H1 (cell line): ENCODE measurements at regions not wholly inside any gene's neighbourhood (a gene's known extent, or its start where the extent isn't known, plus 50 kb on each side); places are given as distances from the start of the nearest gene placed in this dataset.

Source experiments
- CREB1 ChIP-seq: IDR thresholded peaks from 2 replicates; pipeline ENCODE4 v1.6.1; 2012; ENCODE audit warnings: inconsistent platforms
- HDAC6 ChIP-seq: IDR thresholded peaks from one replicate; pipeline ENCODE4 v1.7.1; 2012; ENCODE audit warnings: low read depth, mild to moderate bottlenecking, inconsistent platforms, low read length, moderate library complexity
- NANOG ChIP-seq: IDR thresholded peaks from 2 replicates; pipeline ENCODE4 v1.6.1; 2011; ENCODE audit warnings: low read length, low read depth, mild to moderate bottlenecking, inconsistent platforms; ENCODE audit not compliant: insufficient read depth, poor library complexity, severe bottlenecking
- POLR2A ChIP-seq, 2 experiments: IDR thresholded peaks; 1 replicate in 1 of 2; 2 replicates in 1 of 2; pipeline ENCODE4 v1.6.1; 2011; ENCODE audit warnings: low read depth in 2 of 2, low read length in 2 of 2, mild to moderate bottlenecking in 2 of 2; ENCODE audit errors: control extremely low read depth in 1 of 2
- POLR2AphosphoS5 ChIP-seq: IDR thresholded peaks from 2 replicates; pipeline ENCODE4 v1.6.1; 2011; ENCODE audit warnings: low read depth, low read length
- RAD21 ChIP-seq, 2 experiments: IDR thresholded peaks in 1 of 2; conservative IDR thresholded peaks in 1 of 2; 2 replicates each; pipeline ENCODE4 v1.6.1; 2011; ENCODE audit warnings: low read depth in 2 of 2, low read length in 2 of 2, improper control_type of control experiment in 1 of 2, inconsistent platforms in 1 of 2, mild to moderate bottlenecking in 1 of 2, moderate library complexity in 1 of 2
- SUZ12 ChIP-seq: fragments of 200-600 bp; sonication (generic); IDR thresholded peaks from 2 replicates; pipeline ENCODE4 v1.6.1; 2012; ENCODE audit warnings: mild to moderate bottlenecking, inconsistent platforms, low read length, moderate library complexity, mixed read lengths
- TAF1 ChIP-seq: IDR thresholded peaks from 2 replicates; pipeline ENCODE4 v1.6.1; 2011; ENCODE audit warnings: mild to moderate bottlenecking, low read depth, low read length
- TF ChIP-seq, protein P1 (sequence below), 3 experiments: IDR thresholded peaks; 1 replicate in 2 of 3; 2 replicates in 1 of 3; pipeline versions ENCODE4 v1.5.1 to v1.6.1; 2011; ENCODE audit warnings: low read length in 3 of 3, mild to moderate bottlenecking in 3 of 3, inconsistent platforms in 2 of 3, low read depth in 1 of 3, moderate library complexity in 1 of 3; ENCODE audit not compliant: insufficient read depth in 1 of 3; ENCODE audit errors: control extremely low read depth in 1 of 3
- TF ChIP-seq, protein P2 (sequence below): IDR thresholded peaks from 2 replicates; pipeline ENCODE4 v1.6.1; 2012; ENCODE audit warnings: inconsistent platforms
- TF ChIP-seq, protein P3 (sequence below): IDR thresholded peaks from 2 replicates; pipeline ENCODE4 v1.6.1; 2011; ENCODE audit warnings: low read length, improper control_type of control experiment
- TF ChIP-seq, protein P4 (sequence below): IDR thresholded peaks from 2 replicates; pipeline ENCODE4 v1.6.1; 2012; ENCODE audit warnings: low read length, inconsistent platforms

DNA sequence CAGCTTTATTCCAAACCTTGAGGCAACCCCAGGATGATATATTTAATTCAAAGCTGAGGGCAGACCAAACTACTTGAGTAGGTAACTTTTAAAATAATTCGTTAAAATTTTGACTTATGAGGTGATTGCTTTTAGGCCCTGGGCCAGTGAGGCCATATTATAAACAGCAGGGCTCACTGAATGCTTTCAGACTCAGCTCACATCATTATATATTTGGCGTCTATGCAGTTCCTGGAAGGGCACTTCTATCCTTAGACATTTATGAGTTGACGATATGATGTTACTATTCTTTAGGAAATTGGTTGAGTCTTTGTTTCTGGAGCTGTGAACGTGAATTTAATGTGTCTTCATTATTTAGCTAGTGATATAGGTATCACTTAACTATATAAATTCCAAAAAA is 400.1 kb downstream of the PDHA2 start:
- TF ChIP-seq, protein P1, sequence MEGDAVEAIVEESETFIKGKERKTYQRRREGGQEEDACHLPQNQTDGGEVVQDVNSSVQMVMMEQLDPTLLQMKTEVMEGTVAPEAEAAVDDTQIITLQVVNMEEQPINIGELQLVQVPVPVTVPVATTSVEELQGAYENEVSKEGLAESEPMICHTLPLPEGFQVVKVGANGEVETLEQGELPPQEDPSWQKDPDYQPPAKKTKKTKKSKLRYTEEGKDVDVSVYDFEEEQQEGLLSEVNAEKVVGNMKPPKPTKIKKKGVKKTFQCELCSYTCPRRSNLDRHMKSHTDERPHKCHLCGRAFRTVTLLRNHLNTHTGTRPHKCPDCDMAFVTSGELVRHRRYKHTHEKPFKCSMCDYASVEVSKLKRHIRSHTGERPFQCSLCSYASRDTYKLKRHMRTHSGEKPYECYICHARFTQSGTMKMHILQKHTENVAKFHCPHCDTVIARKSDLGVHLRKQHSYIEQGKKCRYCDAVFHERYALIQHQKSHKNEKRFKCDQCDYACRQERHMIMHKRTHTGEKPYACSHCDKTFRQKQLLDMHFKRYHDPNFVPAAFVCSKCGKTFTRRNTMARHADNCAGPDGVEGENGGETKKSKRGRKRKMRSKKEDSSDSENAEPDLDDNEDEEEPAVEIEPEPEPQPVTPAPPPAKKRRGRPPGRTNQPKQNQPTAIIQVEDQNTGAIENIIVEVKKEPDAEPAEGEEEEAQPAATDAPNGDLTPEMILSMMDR (IDR thresholded peaks at IDR 0.05; ENCODE audit: control extremely low read depth in 1 of 3, insufficient read depth in 1 of 3, low read depth in 1 of 3, low read length in 3 of 3) = no peak
- TF ChIP-seq, protein P2, sequence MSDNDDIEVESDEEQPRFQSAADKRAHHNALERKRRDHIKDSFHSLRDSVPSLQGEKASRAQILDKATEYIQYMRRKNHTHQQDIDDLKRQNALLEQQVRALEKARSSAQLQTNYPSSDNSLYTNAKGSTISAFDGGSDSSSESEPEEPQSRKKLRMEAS = no peak
- TF ChIP-seq SUZ12 = no peak
- no peak for TF ChIP-seq RAD21 (IDR thresholded peaks at IDR 0.05 in 1 of 2, conservative IDR thresholded peaks at IDR 0.05 in 1 of 2; ENCODE audit: low read depth in 2 of 2, low read length in 2 of 2)
- TF ChIP-seq CREB1 = no peak
- TF ChIP-seq HDAC6 = no peak
- no peak for TF ChIP-seq TAF1
- TF ChIP-seq POLR2AphosphoS5 = no peak
- TF ChIP-seq, protein P3, sequence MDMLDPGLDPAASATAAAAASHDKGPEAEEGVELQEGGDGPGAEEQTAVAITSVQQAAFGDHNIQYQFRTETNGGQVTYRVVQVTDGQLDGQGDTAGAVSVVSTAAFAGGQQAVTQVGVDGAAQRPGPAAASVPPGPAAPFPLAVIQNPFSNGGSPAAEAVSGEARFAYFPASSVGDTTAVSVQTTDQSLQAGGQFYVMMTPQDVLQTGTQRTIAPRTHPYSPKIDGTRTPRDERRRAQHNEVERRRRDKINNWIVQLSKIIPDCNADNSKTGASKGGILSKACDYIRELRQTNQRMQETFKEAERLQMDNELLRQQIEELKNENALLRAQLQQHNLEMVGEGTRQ = no peak
- TF ChIP-seq, protein P4, sequence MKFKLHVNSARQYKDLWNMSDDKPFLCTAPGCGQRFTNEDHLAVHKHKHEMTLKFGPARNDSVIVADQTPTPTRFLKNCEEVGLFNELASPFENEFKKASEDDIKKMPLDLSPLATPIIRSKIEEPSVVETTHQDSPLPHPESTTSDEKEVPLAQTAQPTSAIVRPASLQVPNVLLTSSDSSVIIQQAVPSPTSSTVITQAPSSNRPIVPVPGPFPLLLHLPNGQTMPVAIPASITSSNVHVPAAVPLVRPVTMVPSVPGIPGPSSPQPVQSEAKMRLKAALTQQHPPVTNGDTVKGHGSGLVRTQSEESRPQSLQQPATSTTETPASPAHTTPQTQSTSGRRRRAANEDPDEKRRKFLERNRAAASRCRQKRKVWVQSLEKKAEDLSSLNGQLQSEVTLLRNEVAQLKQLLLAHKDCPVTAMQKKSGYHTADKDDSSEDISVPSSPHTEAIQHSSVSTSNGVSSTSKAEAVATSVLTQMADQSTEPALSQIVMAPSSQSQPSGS = no peak
- no peak for TF ChIP-seq POLR2A (IDR thresholded peaks at IDR 0.05; ENCODE audit: control extremely low read depth in 1 of 2, low read depth in 2 of 2, low read length in 2 of 2)
- TF ChIP-seq NANOG = no peak
